ENCODE measurements at regions not wholly inside any gene's neighbourhood (a gene's known extent, or its start where the extent isn't known, plus 50 kb on each side); places are given as distances from the start of the nearest gene placed in this dataset.

GRCh38 chr10:78286668-78287067 lies 253.0 kb downstream of the RPS24 start:
- CTCF ChIA-PET = no interaction called here
- Histone ChIP-seq H3K4me3 (ENCODE audit: low read depth, low read length) (no peak overlapping the region), H3K9me3 (ENCODE audit: control insufficient read depth, insufficient read depth, low read length) (no peaks in the 10 kb centered on the region), H3K27me3 (ENCODE audit: control insufficient read depth, insufficient read depth, low read length) (peaks cover 26% of the 10 kb centered on the region), H3K27ac (ENCODE audit: low read depth, low read length) (no peak overlapping the region)
- POLR2A ChIA-PET = no interaction called here
- no peak for TF ChIP-seq CTCF (IDR thresholded peaks at IDR 0.05; ENCODE audit: low read depth, low read length)
- DNase-seq (ENCODE audit: low read depth, low spot score) = no peak

- TF ChIP-seq CTCF (IDR thresholded peaks at IDR 0.05; ENCODE audit: low read depth, low read length) = no peak
These were observed 254.0 kb downstream of the RPS24 start for GRCh38 chr10:78287618-78288017.

GRCh38 chr10:78288663-78289062 lies 255.0 kb downstream of the RPS24 start:
- peaks cover 17% of the 10 kb centered on the region for H3K27me3 ChIP-seq (ENCODE audit: control insufficient read depth, insufficient read depth, low read length)
- H3K27ac ChIP-seq (ENCODE audit: low read depth, low read length) = no peak overlapping the region
- TF ChIP-seq CTCF (IDR thresholded peaks at IDR 0.05; ENCODE audit: low read depth, low read length) = no peak
- ChIA-PET POLR2A (no interaction called here), CTCF (no interaction called here)
- no peak overlapping the region for H3K4me3 ChIP-seq (ENCODE audit: low read depth, low read length)
- no peak for DNase-seq (ENCODE audit: low read depth, low spot score)
- H3K9me3 ChIP-seq (ENCODE audit: control insufficient read depth, insufficient read depth, low read length) = no peaks in the 10 kb centered on the region

More at GRCh38 chr10:78287618-78288017, 254.0 kb downstream of the RPS24 start:
- CTCF ChIA-PET = no interaction called here
- Histone ChIP-seq H3K9me3 (ENCODE audit: control insufficient read depth, insufficient read depth, low read length) (no peaks in the 10 kb centered on the region), H3K27ac (ENCODE audit: low read depth, low read length) (no peak overlapping the region), H3K27me3 (ENCODE audit: control insufficient read depth, insufficient read depth, low read length) (peaks cover 24% of the 10 kb centered on the region), H3K4me3 (ENCODE audit: low read depth, low read length) (no peak overlapping the region)
- POLR2A ChIA-PET = no interaction called here
- no peak for DNase-seq (ENCODE audit: low read depth, low spot score)

GRCh38 chr10:78290131-78290750 lies 256.6 kb downstream of the RPS24 start:
- ChIA-PET POLR2A (no interaction called here), CTCF (no interaction called here)
- H3K4me3 ChIP-seq (ENCODE audit: low read depth, low read length) = no peak overlapping the region
- H3K27ac ChIP-seq (ENCODE audit: low read depth, low read length) = no peak overlapping the region
- no peaks in the 10 kb centered on the region for H3K9me3 ChIP-seq (ENCODE audit: control insufficient read depth, insufficient read depth, low read length)
- peak; percentile 18 for TF ChIP-seq CTCF (IDR thresholded peaks at IDR 0.05; ENCODE audit: low read depth, low read length)
- DNase-seq (ENCODE audit: low read depth, low spot score) = no peak
- peaks cover 10% of the 10 kb centered on the region for H3K27me3 ChIP-seq (ENCODE audit: control insufficient read depth, insufficient read depth, low read length)

- peaks cover 5% of the 10 kb centered on the region for H3K27me3 ChIP-seq (ENCODE audit: control insufficient read depth, insufficient read depth, low read length)
- H3K9me3 ChIP-seq (ENCODE audit: control insufficient read depth, insufficient read depth, low read length) = no peaks in the 10 kb centered on the region
- H3K4me3 ChIP-seq (ENCODE audit: low read depth, low read length) = no peak overlapping the region
- TF ChIP-seq CTCF (IDR thresholded peaks at IDR 0.05; ENCODE audit: low read depth, low read length) = no peak
- DNase-seq (ENCODE audit: low read depth, low spot score) = no peak
- CTCF ChIA-PET = no interaction called here
- POLR2A ChIA-PET = no interaction called here
- H3K27ac ChIP-seq (ENCODE audit: low read depth, low read length) = no peak overlapping the region
These were observed 258.1 kb downstream of the RPS24 start for GRCh38 chr10:78291722-78292121.
